Activated CD4-positive, alpha-beta T cell treated with anti-CD3 and anti-CD28 coated beads for 1 hour (primary cell): ENCODE measurements at regions not wholly inside any gene's neighbourhood (a gene's known extent, or its start where the extent isn't known, plus 50 kb on each side); places are given as distances from the start of the nearest gene placed in this dataset.
"Not testable (repeated sequence)": the region's sequence is repeated elsewhere in the genome, so short reads cannot be mapped to it uniquely, and the experiment has no call there.

Source experiments
- DNase-seq: peaks from one replicate; pipeline ENCODE4 v3.0.0-alpha.2; 2020

DNA sequence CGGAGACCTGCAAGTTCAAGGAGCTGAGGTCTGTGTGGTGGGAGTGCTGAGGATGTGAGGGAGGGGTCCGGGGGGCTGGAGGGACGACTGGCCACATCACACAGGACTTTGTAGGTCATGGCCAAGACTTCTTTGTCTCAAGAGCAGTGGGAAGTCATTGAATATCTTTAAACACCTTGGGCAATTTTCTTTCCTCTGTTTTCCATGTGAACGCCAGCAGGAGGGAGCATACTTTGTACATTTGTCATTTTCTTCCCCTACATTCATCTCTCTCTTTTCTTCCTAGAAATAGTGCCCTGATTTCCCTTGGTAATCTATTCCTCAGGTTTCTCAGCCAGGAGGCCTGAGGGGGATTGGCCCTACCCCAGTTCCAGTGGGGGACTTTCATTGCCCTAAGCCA lies 153.7 kb upstream of the MSX2 start:
- DNase-seq = no peak

- DNase-seq = no peak
Measured at GRCh38 chr5:174571662-174572397, 152.6 kb upstream of the MSX2 start.

DNA sequence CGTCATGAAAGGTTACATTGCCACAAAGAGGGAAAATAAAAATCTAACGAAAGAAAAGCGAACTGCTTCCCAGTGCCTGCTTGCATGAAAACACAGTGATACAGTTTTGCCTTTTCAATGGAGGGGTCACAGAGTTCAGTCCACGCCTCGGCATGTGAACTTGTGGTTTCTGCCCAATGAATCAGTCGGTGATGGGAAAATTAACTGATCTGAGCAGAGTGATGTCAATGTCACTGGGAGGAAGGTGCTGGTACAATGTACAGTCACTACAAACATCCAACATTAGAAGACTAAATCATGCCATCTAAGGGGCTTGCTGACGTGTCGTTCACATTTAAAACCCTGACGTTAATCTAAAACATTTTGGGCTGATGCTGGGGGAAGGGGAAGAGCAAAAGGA lies 151.8 kb upstream of the MSX2 start:
- no peak for DNase-seq

DNA sequence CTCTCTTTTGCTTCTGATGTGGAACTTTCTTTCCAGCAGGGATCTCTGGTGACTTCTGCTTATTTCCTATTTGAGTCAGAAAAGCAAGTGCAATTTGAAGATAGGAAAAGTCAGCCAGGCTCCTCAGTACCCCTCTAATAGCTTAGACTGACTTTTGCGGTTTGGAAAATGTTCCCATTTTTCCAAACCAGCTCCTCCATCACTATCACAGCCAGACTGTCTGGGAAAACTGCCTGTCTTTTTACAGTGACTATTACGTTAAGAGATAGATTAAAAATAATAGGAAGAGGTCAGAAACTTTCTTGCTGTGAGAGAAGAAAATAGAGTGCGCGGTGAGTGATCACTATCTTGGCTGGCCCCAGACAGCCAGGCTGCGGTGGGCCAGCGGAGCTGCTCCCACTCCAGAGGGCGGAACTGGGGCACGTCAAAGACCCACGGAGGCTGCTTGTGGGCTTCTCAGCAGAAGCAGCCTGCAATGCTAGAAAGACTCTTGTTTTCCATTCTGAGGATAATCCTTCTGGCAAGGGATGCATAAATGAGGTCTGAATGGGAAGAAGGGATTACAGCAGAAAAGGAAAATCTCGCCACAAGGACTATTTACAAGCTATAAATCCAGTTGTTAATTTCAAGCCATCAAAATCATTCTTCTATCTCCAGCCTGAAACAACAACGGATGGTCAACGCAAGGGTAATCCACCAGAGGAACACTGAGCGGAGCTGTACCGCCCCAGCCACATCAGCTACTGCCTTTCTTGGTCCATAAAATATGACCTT lies 151.0 kb upstream of the MSX2 start:
- DNase-seq = no peak

DNA sequence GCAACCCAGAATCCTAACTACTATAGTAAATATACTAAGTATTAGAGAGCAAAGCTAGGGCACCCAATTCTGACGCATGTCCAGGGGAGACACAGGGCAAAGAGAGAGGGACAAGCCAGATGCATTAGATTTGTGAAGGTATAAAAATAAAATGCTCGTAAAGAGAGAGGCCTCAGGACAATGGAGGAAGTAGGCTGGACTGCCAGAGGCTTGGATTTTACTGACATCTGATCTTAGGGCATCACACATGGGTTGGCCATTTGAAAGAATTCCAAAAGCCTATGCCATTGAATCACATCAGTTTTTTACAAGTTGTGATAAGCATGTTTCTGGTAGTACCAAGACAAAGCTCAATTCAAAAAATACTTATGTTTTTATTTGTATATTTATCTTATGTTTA lies 149.3 kb upstream of the MSX2 start:
- DNase-seq = no peak

GRCh38 chr5:174576042-174576441 lies 148.3 kb upstream of the MSX2 start:
- no peak for DNase-seq

- DNase-seq = no peak
Measured at GRCh38 chr5:174581479-174581878, 142.9 kb upstream of the MSX2 start.

GRCh38 chr5:174581894-174582293 lies 142.5 kb upstream of the MSX2 start:
- DNase-seq = no peak

DNA sequence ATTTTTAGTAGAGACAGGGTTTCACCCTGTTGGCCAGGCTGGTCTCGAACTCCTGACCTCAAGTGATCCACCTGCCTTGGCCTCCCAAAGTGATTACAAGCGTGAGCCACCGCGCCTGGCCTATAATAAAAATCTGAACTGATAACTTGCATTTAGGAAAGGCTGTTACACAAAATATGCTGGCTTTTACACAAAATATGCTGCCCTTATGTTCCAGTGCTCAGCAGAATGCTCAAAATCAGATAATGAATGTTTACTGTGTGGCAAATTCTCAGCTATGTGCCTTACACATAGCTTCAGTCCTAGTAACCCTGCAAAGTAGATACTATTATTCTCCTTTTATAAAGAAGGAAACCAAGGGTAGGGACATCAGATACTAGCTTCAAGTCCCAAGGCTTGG lies 141.3 kb upstream of the MSX2 start:
- DNase-seq = no peak

- no peak for DNase-seq
Measured at GRCh38 chr5:174585472-174585871, 138.9 kb upstream of the MSX2 start.

DNA sequence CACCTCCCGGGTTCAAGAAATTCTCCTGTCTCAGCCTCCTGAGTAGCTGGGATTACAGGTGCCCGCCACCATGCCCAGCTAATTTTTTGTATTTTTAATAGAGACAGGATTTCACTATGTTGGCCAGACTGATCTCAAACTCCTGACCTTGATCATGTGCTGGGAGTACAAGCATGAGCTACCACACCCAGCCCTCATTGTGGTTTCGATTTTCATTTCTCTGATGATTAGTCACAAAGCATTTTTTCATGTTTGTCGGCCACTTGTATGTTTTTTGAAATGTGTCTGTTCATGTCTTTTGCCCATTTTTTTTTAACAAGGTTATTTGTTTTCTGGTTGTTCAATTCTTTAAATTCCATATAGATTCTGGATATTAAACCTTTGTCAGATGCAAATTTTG lies 138.2 kb upstream of the MSX2 start:
- not testable (repeated sequence) for DNase-seq

GRCh38 chr5:174589011-174589410 lies 135.4 kb upstream of the MSX2 start:
- no peak for DNase-seq

DNA sequence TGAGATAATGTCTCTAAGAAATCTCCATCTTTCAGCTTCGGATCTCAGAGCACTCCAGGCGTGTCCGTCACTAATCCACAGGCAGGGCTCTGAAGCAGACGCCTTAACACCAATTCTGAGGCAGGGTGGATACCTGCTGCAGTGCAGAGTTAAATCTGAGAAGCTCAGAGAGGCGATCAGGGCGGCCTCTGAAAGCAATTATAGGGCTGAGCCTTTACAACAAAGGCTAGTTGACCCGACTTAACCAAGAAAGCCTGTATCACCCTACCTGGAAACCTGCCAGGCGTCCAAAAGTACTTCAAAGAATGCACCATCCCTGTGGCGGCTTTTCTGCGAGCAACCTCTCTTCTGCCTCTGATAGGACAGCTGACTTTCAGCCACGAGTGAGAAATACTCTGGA lies 134.8 kb upstream of the MSX2 start:
- DNase-seq = no peak

- no peak for DNase-seq
Measured at GRCh38 chr5:174590820-174591219, 133.6 kb upstream of the MSX2 start.

DNA sequence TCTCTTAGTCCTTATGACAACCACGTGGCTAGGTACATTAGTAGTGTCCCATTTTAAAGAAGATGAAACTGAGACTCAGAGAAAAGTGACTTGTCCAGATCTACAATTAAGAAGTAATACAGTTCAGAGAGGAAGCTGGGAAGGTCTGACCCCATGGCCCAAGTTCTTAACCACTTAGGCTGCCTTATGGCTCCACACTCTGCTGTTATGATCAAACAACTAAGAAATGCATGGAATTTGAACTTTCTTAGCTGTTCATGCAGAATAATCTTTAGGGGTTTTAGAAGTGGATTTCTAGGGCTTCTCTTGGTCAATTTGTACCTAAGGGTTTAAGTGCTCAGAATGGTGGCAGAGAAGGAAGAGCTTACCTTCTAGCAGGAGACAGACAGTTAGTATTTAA lies 128.0 kb upstream of the MSX2 start:
- DNase-seq = no peak

GRCh38 chr5:174599992-174600391 lies 124.4 kb upstream of the MSX2 start:
- DNase-seq = no peak

DNA sequence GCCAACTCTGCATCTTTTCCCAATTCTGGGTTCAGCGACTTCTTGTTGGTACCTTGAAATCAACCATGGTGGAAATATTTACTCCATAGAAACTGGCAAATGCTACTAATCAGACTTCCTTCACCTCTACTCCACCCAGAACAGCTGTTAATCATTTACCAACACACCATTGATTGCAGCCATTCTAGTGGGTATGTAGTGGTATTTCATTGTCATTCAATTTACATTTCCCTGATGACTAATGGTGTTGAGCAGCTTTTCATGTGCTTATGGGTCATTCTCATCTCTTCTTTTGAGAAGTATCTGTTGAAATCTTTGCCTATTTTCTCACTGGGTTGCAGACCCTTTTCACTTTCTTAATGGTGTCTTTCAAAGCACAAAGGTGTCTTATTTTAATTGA lies 122.4 kb upstream of the MSX2 start:
- no peak for DNase-seq

DNA sequence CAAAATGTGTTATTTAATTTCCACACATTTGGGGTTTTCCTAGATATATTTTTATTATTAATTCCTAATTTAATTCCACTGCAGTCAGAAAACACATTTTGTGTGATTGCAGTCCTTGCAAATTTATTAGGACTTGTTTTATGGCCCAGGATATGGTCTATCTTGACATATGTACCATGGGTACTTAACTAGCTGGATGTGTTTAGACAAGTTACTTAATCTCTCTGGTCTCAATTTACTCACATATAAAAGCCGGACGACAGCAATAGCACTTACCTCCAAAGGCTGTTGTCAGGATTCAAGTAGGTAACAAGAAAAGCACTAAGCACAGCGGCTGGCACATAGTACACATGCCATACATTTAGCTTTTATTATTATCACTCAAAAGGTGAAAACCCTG lies 118.2 kb upstream of the MSX2 start:
- no peak for DNase-seq

DNA sequence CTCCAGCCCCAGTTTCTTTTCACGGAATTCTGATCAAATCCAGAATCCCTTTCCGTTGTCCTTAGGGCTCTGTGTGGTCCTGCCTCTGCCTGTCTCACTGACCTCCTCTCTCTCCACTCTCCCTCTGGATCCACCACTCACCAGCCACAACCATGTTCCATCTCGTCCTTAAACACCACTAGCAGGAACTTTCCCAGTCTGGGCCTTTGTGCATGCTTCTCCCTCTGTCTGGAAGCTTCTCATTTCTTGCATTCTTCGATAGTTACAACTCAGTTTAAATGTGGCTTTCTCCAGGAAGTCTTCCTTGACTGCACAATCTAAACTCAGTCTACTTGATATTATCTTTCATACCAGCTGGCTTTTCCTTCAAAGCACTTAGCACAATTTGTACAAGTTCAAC lies 117.7 kb upstream of the MSX2 start:
- DNase-seq = no peak

DNA sequence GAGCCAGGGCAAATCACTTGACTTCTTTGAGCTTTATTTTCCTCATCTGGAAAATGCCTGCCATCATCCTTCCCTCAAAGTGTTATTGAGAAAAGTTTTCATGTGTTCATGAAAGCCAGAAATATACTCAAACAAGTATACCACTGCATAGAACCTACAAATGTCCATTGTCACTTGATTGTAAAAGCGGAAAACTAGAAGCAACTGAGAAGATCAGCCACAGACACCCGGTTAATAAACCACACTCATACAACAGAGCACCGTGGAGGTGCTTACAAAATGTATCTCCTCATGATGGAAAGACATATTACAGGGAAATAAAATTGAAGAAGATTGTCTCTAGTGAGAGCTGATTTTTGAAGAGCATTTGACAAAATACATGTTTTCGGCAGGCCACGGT lies 117.2 kb upstream of the MSX2 start:
- no peak for DNase-seq

GRCh38 chr5:174607916-174608315 lies 116.5 kb upstream of the MSX2 start:
- DNase-seq = no peak

DNA sequence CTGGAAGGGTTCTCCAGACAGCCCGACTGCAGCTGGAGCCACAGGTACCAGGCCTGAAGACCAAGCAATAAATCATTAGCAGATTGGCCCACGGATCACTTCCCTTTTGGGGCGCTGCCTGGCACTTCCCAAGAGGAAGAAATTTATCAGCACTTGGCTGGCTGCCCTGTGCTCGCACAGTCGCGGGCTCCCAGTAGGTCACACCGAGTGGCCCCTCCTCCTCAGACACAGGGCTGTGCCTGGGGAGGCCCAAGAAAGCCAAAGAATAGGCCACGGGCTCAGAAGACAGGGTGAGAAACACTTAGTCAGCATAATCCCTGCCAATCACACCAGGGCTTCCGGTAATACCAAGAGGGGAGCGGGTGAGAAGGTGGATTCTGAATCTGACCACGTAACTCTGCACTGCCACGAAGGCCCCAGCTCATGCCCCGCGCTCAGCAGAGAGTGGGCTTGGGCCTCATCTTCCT lies 115.7 kb upstream of the MSX2 start:
- no peak for DNase-seq

- DNase-seq = no peak
Measured at GRCh38 chr5:174609116-174609515, 115.3 kb upstream of the MSX2 start.

GRCh38 chr5:174610968-174611367 lies 113.4 kb upstream of the MSX2 start:
- no peak for DNase-seq

DNA sequence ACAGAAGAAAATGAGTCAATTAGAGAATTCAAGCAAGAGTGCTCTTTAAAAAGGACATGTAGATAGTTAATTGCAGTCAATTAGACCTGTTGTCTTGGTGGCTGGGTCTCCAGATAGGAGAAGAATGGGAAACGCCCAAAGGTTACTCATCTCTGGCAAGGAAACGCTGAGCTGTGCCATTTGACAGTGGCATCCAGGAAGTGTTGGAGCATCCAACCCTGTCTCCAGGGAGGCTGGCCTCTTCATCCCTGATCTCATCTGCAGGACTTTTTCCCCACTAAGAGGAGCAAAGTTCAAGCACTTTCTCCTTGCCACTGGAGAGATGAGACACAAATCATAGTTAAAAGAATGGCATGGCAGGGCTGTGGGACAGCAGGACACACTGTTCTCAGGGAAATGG lies 111.7 kb upstream of the MSX2 start:
- no peak for DNase-seq
